ENCODE measurements at regions not wholly inside any gene's neighbourhood (a gene's known extent, or its start where the extent isn't known, plus 50 kb on each side); places are given as distances from the start of the nearest gene placed in this dataset.
A peak's percentile ranks its signal among the peaks of the same experiment; 100 is the strongest.
"Not testable (repeated sequence)": the region's sequence is repeated elsewhere in the genome, so short reads cannot be mapped to it uniquely, and the experiment has no call there.

- in situ Hi-C loops (cut with MboI; ENCODE audit: low pct_unique_long_range_greater_than_20kb, low sequenced_read_pairs): no loop called here
- DNase-seq: no peak
These were observed 80.3 kb upstream of the FLT1 start for GRCh38 chr13:28575200-28575599.

GRCh38 chr13:28574617-28575142 is 79.8 kb upstream of the FLT1 start:
- peak; percentile 11 for DNase-seq
- in situ Hi-C loops (cut with MboI; ENCODE audit: low pct_unique_long_range_greater_than_20kb, low sequenced_read_pairs): no loop called here

GRCh38 chr13:28573595-28574373 is 78.9 kb upstream of the FLT1 start:
- DNase-seq: no peak
- in situ Hi-C loops (cut with MboI; ENCODE audit: low pct_unique_long_range_greater_than_20kb, low sequenced_read_pairs): no loop called here

GRCh38 chr13:28572871-28573270 is 77.9 kb upstream of the FLT1 start:
- in situ Hi-C loops (cut with MboI; ENCODE audit: low pct_unique_long_range_greater_than_20kb, low sequenced_read_pairs): no loop called here

DNA sequence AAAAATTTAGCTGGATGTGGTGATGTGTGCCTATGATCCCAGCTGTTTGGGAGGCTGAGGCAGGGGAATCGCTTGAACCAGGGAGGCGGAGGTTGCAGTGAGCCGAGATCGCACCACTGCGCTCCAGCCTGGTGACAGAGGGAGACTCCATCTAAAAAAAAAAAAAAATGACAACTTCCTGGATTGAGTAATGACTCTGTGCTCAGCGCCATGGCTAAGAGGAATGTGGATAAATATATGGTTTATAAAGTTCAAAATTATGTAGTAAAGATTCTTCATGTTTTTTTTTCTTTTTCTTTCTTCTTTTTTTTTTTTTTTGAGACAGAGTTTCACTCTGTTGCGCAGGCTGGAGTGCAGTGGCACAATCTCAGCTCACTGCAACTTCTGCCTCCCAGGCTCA is 75.4 kb upstream of the FLT1 start:
- in situ Hi-C loops (cut with MboI; ENCODE audit: low pct_unique_long_range_greater_than_20kb, low sequenced_read_pairs); DNase-seq: not testable (repeated sequence)

More at GRCh38 chr13:28572871-28573270, 77.9 kb upstream of the FLT1 start:
- DNase-seq: no peak

GRCh38 chr13:28569886-28570285 is 75.0 kb upstream of the FLT1 start:
- in situ Hi-C loops (cut with MboI; ENCODE audit: low pct_unique_long_range_greater_than_20kb, low sequenced_read_pairs): no loop called here
- DNase-seq: no peak

GRCh38 chr13:28568286-28568685 is 73.4 kb upstream of the FLT1 start:
- peak; percentile 37 for DNase-seq
- in situ Hi-C loops (cut with MboI; ENCODE audit: low pct_unique_long_range_greater_than_20kb, low sequenced_read_pairs): no loop called here

- DNase-seq: no peak
- in situ Hi-C loops (cut with MboI; ENCODE audit: low pct_unique_long_range_greater_than_20kb, low sequenced_read_pairs): no loop called here
These were observed 72.0 kb upstream of the FLT1 start for GRCh38 chr13:28566891-28567290.

GRCh38 chr13:28566283-28566682 is 71.4 kb upstream of the FLT1 start:
- in situ Hi-C loops (cut with MboI; ENCODE audit: low pct_unique_long_range_greater_than_20kb, low sequenced_read_pairs): no loop called here
- no peak for DNase-seq

GRCh38 chr13:28564030-28564429 is 69.1 kb upstream of the FLT1 start:
- in situ Hi-C loops (cut with MboI; ENCODE audit: low pct_unique_long_range_greater_than_20kb, low sequenced_read_pairs): no loop called here
- no peak for DNase-seq

DNA sequence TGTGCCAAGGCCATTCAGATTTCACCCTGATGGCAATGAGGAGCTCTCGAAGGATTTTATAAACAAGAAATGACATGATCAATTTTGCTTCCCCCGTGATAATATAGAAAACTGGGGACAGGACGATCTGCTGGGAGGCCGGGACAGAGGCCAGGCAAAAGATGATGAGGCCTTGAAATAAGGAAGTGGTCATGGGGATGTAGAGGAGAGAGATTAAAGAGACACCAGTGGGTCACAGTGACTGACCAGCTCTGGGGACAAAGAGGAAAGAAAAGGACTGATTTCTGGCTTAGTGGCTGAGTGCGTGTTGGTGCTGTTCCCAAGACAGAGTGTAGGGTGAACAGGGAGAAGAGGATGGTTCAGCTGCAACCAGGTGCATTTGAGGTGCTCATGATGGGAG is 68.7 kb upstream of the FLT1 start:
- in situ Hi-C loops (cut with MboI; ENCODE audit: low pct_unique_long_range_greater_than_20kb, low sequenced_read_pairs): no loop called here
- no peak for DNase-seq

GRCh38 chr13:28560612-28561011 is 65.7 kb upstream of the FLT1 start:
- DNase-seq: no peak
- in situ Hi-C loops (cut with MboI; ENCODE audit: low pct_unique_long_range_greater_than_20kb, low sequenced_read_pairs): no loop called here

GRCh38 chr13:28559636-28560259 is 64.8 kb upstream of the FLT1 start:
- in situ Hi-C loops (cut with MboI; ENCODE audit: low pct_unique_long_range_greater_than_20kb, low sequenced_read_pairs): no loop called here
- DNase-seq: no peak

- DNase-seq: no peak
- in situ Hi-C loops (cut with MboI; ENCODE audit: low pct_unique_long_range_greater_than_20kb, low sequenced_read_pairs): no loop called here
These were observed 63.6 kb upstream of the FLT1 start for GRCh38 chr13:28558567-28558966.

DNA sequence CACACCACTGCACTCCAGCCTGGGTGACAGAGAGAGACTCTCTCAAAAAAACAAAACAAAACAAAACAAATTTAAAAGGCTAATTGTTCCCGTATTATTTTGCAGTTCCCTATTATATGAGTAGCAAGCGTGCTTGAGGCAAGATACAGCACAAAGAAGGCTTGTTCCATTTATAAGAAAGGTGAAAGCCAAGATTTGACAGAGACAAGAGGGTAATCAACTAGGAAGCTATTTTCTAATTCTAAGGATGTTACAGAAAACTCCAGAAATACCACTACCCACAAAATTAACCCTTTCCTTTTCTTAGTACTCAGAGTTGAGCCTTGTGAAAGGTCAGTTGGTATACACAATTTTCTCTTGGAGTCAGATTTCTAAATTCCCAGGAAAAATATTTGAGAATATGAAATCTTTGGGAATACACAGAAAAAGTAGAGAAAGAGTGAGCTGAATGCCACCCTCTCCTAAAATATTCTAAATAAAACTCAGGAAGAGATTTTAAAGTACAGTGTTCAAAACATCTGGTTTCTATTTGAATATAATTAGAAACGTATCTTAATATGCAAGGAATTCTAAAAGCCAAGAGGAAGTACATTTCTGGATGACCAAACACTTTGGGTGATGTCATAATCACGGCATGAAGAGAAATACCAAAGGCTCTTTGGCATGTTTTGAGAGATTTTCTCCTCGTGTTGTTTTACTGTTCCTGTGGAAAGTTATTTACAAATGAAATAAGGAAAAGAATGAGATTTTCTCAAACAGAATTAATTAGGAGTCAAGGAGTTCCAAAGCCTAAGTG is 63.0 kb upstream of the FLT1 start:
- in situ Hi-C loops (cut with MboI; ENCODE audit: low pct_unique_long_range_greater_than_20kb, low sequenced_read_pairs): no loop called here
- DNase-seq: no peak

- in situ Hi-C loops (cut with MboI; ENCODE audit: low pct_unique_long_range_greater_than_20kb, low sequenced_read_pairs): no loop called here
These were observed 60.2 kb upstream of the FLT1 start for GRCh38 chr13:28555096-28555495.

GRCh38 chr13:28553971-28554370 is 59.0 kb upstream of the FLT1 start:
- in situ Hi-C loops (cut with MboI; ENCODE audit: low pct_unique_long_range_greater_than_20kb, low sequenced_read_pairs): no loop called here
- DNase-seq: no peak

More at GRCh38 chr13:28555096-28555495, 60.2 kb upstream of the FLT1 start:
- DNase-seq: no peak

GRCh38 chr13:28552288-28552687 is 57.4 kb upstream of the FLT1 start:
- in situ Hi-C loops (cut with MboI; ENCODE audit: low pct_unique_long_range_greater_than_20kb, low sequenced_read_pairs): no loop called here
- no peak for DNase-seq

- no peak for DNase-seq
- in situ Hi-C loops (cut with MboI; ENCODE audit: low pct_unique_long_range_greater_than_20kb, low sequenced_read_pairs): no loop called here
These were observed 56.6 kb upstream of the FLT1 start for GRCh38 chr13:28551498-28551895.
